PC-9 (cell line): ENCODE measurements at regions not wholly inside any gene's neighbourhood (a gene's known extent, or its start where the extent isn't known, plus 50 kb on each side); places are given as distances from the start of the nearest gene placed in this dataset.

Source experiments
- CTCF ChIP-seq: fragments of 200-600 bp; sonication (generic); conservative IDR thresholded peaks from 2 replicates; pipeline ENCODE4 v1.6.1; 2017; ENCODE audit warnings: mixed run types, antibody characterized with exemption, mild to moderate bottlenecking, moderate library complexity
- EZH2 ChIP-seq: fragments of 200-600 bp; sonication (generic); IDR thresholded peaks from 2 replicates; pipeline ENCODE4 v1.8.0; 2017; ENCODE audit warnings: antibody characterized with exemption, low read depth

- TF ChIP-seq CTCF (no peak), EZH2 (no peak)
Observed at GRCh38 chr18:53753601-53754000, 470.9 kb downstream of the MBD2 start.
